NCI-H510A treated with DMSO at 0.1 percent for 48 hours (cell line): ENCODE measurements at regions not wholly inside any gene's neighbourhood (a gene's known extent, or its start where the extent isn't known, plus 50 kb on each side); places are given as distances from the start of the nearest gene placed in this dataset.

Source experiments
- DNase-seq: peaks from one replicate; lab custom pipeline; 2025; lab: John Stamatoyannopoulos, UW

- DNase-seq: no peak
These were observed 285.6 kb downstream of the ETS1 start for GRCh38 chr11:128301756-128302155.

GRCh38 chr11:128300785-128301184 lies 286.6 kb downstream of the ETS1 start:
- DNase-seq: no peak

- peak; percentile 77 for DNase-seq
These were observed 288.1 kb downstream of the ETS1 start for GRCh38 chr11:128299132-128299726.

GRCh38 chr11:128298271-128298670 lies 289.1 kb downstream of the ETS1 start:
- DNase-seq: peak; percentile 64

- no peak for DNase-seq
These were observed 289.6 kb downstream of the ETS1 start for GRCh38 chr11:128297805-128298204.

- peak; percentile 97 for DNase-seq
These were observed 290.2 kb downstream of the ETS1 start for GRCh38 chr11:128297091-128297651.

- DNase-seq: no peak
These were observed 292.7 kb downstream of the ETS1 start for GRCh38 chr11:128294671-128295050.

GRCh38 chr11:128294001-128294670 lies 293.2 kb downstream of the ETS1 start:
- DNase-seq: peak; percentile 48

GRCh38 chr11:128291835-128292234 lies 295.5 kb downstream of the ETS1 start:
- DNase-seq: peak; percentile 16

- DNase-seq: peak; percentile 51
These were observed 296.4 kb downstream of the ETS1 start for GRCh38 chr11:128291007-128291406.

- peak; percentile 96 for DNase-seq
These were observed 297.1 kb downstream of the ETS1 start for GRCh38 chr11:128290106-128290840.

GRCh38 chr11:128289048-128289447 lies 298.3 kb downstream of the ETS1 start:
- no peak for DNase-seq

- no peak for DNase-seq
These were observed 299.0 kb downstream of the ETS1 start for GRCh38 chr11:128288368-128288767.

- no peak for DNase-seq
These were observed 302.0 kb downstream of the ETS1 start for GRCh38 chr11:128285321-128285720.

- DNase-seq: no peak
These were observed 302.7 kb downstream of the ETS1 start for GRCh38 chr11:128284634-128285033.

- DNase-seq: no peak
These were observed 303.9 kb downstream of the ETS1 start for GRCh38 chr11:128283451-128283850.

GRCh38 chr11:128282053-128282452 lies 305.3 kb downstream of the ETS1 start:
- DNase-seq: no peak

- DNase-seq: no peak
These were observed 307.5 kb downstream of the ETS1 start for GRCh38 chr11:128279866-128280265.

GRCh38 chr11:128273736-128274135 lies 313.6 kb downstream of the ETS1 start:
- DNase-seq: no peak

- DNase-seq: no peak
These were observed 316.0 kb downstream of the ETS1 start for GRCh38 chr11:128271401-128271800.

- no peak for DNase-seq
These were observed 317.9 kb downstream of the ETS1 start for GRCh38 chr11:128269466-128269865.

- DNase-seq: no peak
These were observed 320.5 kb downstream of the ETS1 start for GRCh38 chr11:128266893-128267292.
